GM23338 (cell line): ENCODE measurements at regions not wholly inside any gene's neighbourhood (a gene's known extent, or its start where the extent isn't known, plus 50 kb on each side); places are given as distances from the start of the nearest gene placed in this dataset.
"Not testable (repeated sequence)": the region's sequence is repeated elsewhere in the genome, so short reads cannot be mapped to it uniquely, and the experiment has no call there.

Source experiments
- ATAC-seq: fragments of 200-7000 bp; cut with Tn5 transposase; 3 replicates; pipeline ENCODE4 v1.9.1; 2020
- DNase-seq: peaks from one replicate; pipeline ENCODE4 v3.0.0-alpha.2; 2015; ENCODE audit warnings: low spot score
- H2AFZ ChIP-seq: fragments of 200-600 bp; sonication (generic); 2 replicates; pipeline ENCODE4 v1.8.0; 2016; ENCODE audit warnings: antibody characterized with exemption, mild to moderate bottlenecking, moderate library complexity
- H3F3A ChIP-seq: fragments of 200-600 bp; sonication (generic); replicated peaks from 2 replicates; pipeline ENCODE4 v1.8.0; 2017; ENCODE audit warnings: antibody characterized with exemption, mixed run types, low read depth
- H3K27ac ChIP-seq: fragments of 200-600 bp; sonication (generic); 2 replicates; pipeline ENCODE4 v1.6.1; 2016; ENCODE audit warnings: low read depth
- H3K27me3 ChIP-seq: fragments of 200-600 bp; sonication (generic); 2 replicates; pipeline ENCODE4 v1.8.0; 2016; ENCODE audit warnings: mild to moderate bottlenecking, mixed run types, moderate library complexity; ENCODE audit not compliant: insufficient read depth
- H3K36me3 ChIP-seq: fragments of 200-600 bp; sonication (generic); 2 replicates; pipeline ENCODE4 v1.8.0; 2016; ENCODE audit warnings: mild to moderate bottlenecking; ENCODE audit not compliant: insufficient read depth
- H3K4me1 ChIP-seq: fragments of 200-600 bp; sonication (generic); 2 replicates; pipeline ENCODE4 v1.8.0; 2016; ENCODE audit warnings: mild to moderate bottlenecking, moderate library complexity; ENCODE audit not compliant: insufficient read depth
- H3K4me2 ChIP-seq: fragments of 200-600 bp; sonication (generic); 2 replicates; pipeline ENCODE4 v1.7.1; 2017; ENCODE audit warnings: mixed run types
- H3K4me3 ChIP-seq: fragments of 200-600 bp; sonication (generic); 2 replicates; pipeline ENCODE4 v1.6.1; 2016; ENCODE audit warnings: mixed run types
- H3K79me2 ChIP-seq: fragments of 200-600 bp; sonication (generic); replicated peaks from 2 replicates; pipeline ENCODE4 v1.8.0; 2017; ENCODE audit warnings: mild to moderate bottlenecking; ENCODE audit not compliant: insufficient read depth
- H3K9me2 ChIP-seq: fragments of 200-600 bp; sonication (generic); 2 replicates; pipeline ENCODE4 v1.8.0; 2017; ENCODE audit not compliant: insufficient read depth
- H4K20me1 ChIP-seq: fragments of 200-600 bp; sonication (generic); replicated peaks from 2 replicates; pipeline ENCODE4 v1.8.0; 2017; ENCODE audit warnings: mild to moderate bottlenecking; ENCODE audit not compliant: insufficient read depth
- H3K27ac Mint-ChIP-seq: 2 replicates; pipeline ENCODE4 v1.8.0; 2020; ENCODE audit warnings: inconsistent platforms, mild to moderate bottlenecking, moderate library complexity, mixed read lengths
- H3K27me3 Mint-ChIP-seq: 3 replicates; pipeline ENCODE4 v1.8.0; 2022; ENCODE audit warnings: low read depth, mild to moderate bottlenecking, moderate library complexity, mixed read lengths, inconsistent platforms; ENCODE audit not compliant: insufficient read depth, poor library complexity
- H3K36me3 Mint-ChIP-seq: 3 replicates; pipeline ENCODE4 v1.8.0; 2021; ENCODE audit warnings: low read depth, mild to moderate bottlenecking, inconsistent platforms, moderate library complexity, mixed read lengths
- H3K4me1 Mint-ChIP-seq: 3 replicates; pipeline ENCODE4 v1.8.0; 2020; ENCODE audit warnings: mild to moderate bottlenecking, inconsistent platforms, mixed read lengths
- H3K4me3 Mint-ChIP-seq: 3 replicates; pipeline ENCODE4 v1.8.0; 2021; ENCODE audit warnings: moderate library complexity, mild to moderate bottlenecking, inconsistent platforms, mixed read lengths
- H3K9me3 Mint-ChIP-seq: 3 replicates; pipeline ENCODE4 v1.8.0; 2020; ENCODE audit warnings: moderate library complexity, mild to moderate bottlenecking, inconsistent platforms, mixed read lengths
- EZH2 ChIP-seq: fragments of 200-600 bp; sonication (generic); IDR thresholded peaks from one replicate; pipeline ENCODE4 v1.8.0; 2017; ENCODE audit warnings: antibody characterized with exemption, mild to moderate bottlenecking, low read depth; ENCODE audit not compliant: unreplicated experiment
- EZH2phosphoT487 ChIP-seq: fragments of 200-600 bp; sonication (generic); IDR thresholded peaks from one replicate; pipeline ENCODE4 v1.8.1; 2018; ENCODE audit warnings: antibody characterized with exemption; ENCODE audit not compliant: unreplicated experiment
- JUNB ChIP-seq: IDR thresholded peaks from one replicate; pipeline ENCODE4 v1.6.1; 2016; ENCODE audit warnings: antibody characterized with exemption; ENCODE audit not compliant: unreplicated experiment
- POLR2AphosphoS5 ChIP-seq: IDR thresholded peaks from 2 replicates; pipeline ENCODE4 v1.6.1; 2016; ENCODE audit warnings: antibody characterized with exemption, low read depth
- STAT1 ChIP-seq: IDR thresholded peaks from one replicate; pipeline ENCODE4 v1.6.1; 2016; ENCODE audit warnings: antibody characterized with exemption; ENCODE audit not compliant: unreplicated experiment
- ZNF331 ChIP-seq: fragments of 250-450 bp; sonication (Bioruptor Pico); IDR thresholded peaks from 2 replicates; pipeline ENCODE4 v1.5.0; 2020; ENCODE audit warnings: low read depth, mild to moderate bottlenecking, moderate library complexity
- TF ChIP-seq, protein P1 (sequence below): fragments of 250-450 bp; sonication (Bioruptor Pico); IDR thresholded peaks from 2 replicates; pipeline ENCODE4 v1.5.0; 2020; ENCODE audit warnings: mild to moderate bottlenecking, moderate library complexity
- TF ChIP-seq, protein P2 (sequence below): IDR thresholded peaks from one replicate; pipeline ENCODE4 v1.6.1; 2018; ENCODE audit warnings: antibody characterized with exemption; ENCODE audit not compliant: unreplicated experiment
- TF ChIP-seq, protein P3 (sequence below), 2 experiments: fragments of 200-600 bp in 1 of 2; sonication (generic) in 1 of 2; conservative IDR thresholded peaks; 2 replicates each; pipeline versions ENCODE4 v1.5.1 to v1.6.1; 2016 to 2017; ENCODE audit warnings: antibody characterized with exemption in 2 of 2, low read depth in 2 of 2, mild to moderate bottlenecking in 2 of 2, moderate library complexity in 1 of 2
- TF ChIP-seq, protein P4 (sequence below): IDR thresholded peaks from 2 replicates; pipeline ENCODE4 v1.6.1; 2016; ENCODE audit warnings: antibody characterized with exemption

- H2AFZ ChIP-seq, H3K27me3 Mint-ChIP-seq, H3K27ac Mint-ChIP-seq, H3K9me2 ChIP-seq, H3K4me2 ChIP-seq, H3K27ac ChIP-seq, H3K4me3 ChIP-seq, H3K79me2 ChIP-seq, ATAC-seq, DNase-seq, H3F3A ChIP-seq, H3K36me3 Mint-ChIP-seq, H3K4me3 Mint-ChIP-seq, H4K20me1 ChIP-seq, H3K36me3 ChIP-seq, H3K27me3 ChIP-seq: not testable (repeated sequence)
- Mint-ChIP-seq H3K4me1 (peaks cover 10% of the 10 kb centered on the region), H3K9me3 (peaks cover 15% of the 10 kb centered on the region)
- H3K4me1 ChIP-seq = peaks cover 10% of the 10 kb centered on the region
These were observed 68.2 kb upstream of the SKAP2 start for GRCh38 chr7:26932616-26933015.

- no peaks in the 10 kb centered on the region for H3K9me2 ChIP-seq
- no peaks in the 10 kb centered on the region for H3K79me2 ChIP-seq
- H3K27ac ChIP-seq = no peak overlapping the region
- H3K27ac Mint-ChIP-seq = no peak overlapping the region
- H3K9me3 Mint-ChIP-seq = peaks cover 15% of the 10 kb centered on the region
- ATAC-seq = no peak
- peaks cover 10% of the 10 kb centered on the region for H3K4me1 Mint-ChIP-seq
- H2AFZ ChIP-seq = no peak overlapping the region
- no peak overlapping the region for H3K4me2 ChIP-seq
- H3K36me3 ChIP-seq = no peaks in the 10 kb centered on the region
- peaks cover 10% of the 10 kb centered on the region for H3K4me1 ChIP-seq
- no peak for DNase-seq
- peaks cover 8% of the 10 kb centered on the region for H3K27me3 Mint-ChIP-seq
- no peak overlapping the region for H3K4me3 ChIP-seq
- no peaks in the 10 kb centered on the region for H4K20me1 ChIP-seq
- H3K27me3 ChIP-seq = no peaks in the 10 kb centered on the region
- no peak overlapping the region for H3K4me3 Mint-ChIP-seq
- TF ChIP-seq JUNB = no peak
- TF ChIP-seq POLR2AphosphoS5 = no peak
- no peak for TF ChIP-seq EZH2phosphoT487
- TF ChIP-seq, protein P1, sequence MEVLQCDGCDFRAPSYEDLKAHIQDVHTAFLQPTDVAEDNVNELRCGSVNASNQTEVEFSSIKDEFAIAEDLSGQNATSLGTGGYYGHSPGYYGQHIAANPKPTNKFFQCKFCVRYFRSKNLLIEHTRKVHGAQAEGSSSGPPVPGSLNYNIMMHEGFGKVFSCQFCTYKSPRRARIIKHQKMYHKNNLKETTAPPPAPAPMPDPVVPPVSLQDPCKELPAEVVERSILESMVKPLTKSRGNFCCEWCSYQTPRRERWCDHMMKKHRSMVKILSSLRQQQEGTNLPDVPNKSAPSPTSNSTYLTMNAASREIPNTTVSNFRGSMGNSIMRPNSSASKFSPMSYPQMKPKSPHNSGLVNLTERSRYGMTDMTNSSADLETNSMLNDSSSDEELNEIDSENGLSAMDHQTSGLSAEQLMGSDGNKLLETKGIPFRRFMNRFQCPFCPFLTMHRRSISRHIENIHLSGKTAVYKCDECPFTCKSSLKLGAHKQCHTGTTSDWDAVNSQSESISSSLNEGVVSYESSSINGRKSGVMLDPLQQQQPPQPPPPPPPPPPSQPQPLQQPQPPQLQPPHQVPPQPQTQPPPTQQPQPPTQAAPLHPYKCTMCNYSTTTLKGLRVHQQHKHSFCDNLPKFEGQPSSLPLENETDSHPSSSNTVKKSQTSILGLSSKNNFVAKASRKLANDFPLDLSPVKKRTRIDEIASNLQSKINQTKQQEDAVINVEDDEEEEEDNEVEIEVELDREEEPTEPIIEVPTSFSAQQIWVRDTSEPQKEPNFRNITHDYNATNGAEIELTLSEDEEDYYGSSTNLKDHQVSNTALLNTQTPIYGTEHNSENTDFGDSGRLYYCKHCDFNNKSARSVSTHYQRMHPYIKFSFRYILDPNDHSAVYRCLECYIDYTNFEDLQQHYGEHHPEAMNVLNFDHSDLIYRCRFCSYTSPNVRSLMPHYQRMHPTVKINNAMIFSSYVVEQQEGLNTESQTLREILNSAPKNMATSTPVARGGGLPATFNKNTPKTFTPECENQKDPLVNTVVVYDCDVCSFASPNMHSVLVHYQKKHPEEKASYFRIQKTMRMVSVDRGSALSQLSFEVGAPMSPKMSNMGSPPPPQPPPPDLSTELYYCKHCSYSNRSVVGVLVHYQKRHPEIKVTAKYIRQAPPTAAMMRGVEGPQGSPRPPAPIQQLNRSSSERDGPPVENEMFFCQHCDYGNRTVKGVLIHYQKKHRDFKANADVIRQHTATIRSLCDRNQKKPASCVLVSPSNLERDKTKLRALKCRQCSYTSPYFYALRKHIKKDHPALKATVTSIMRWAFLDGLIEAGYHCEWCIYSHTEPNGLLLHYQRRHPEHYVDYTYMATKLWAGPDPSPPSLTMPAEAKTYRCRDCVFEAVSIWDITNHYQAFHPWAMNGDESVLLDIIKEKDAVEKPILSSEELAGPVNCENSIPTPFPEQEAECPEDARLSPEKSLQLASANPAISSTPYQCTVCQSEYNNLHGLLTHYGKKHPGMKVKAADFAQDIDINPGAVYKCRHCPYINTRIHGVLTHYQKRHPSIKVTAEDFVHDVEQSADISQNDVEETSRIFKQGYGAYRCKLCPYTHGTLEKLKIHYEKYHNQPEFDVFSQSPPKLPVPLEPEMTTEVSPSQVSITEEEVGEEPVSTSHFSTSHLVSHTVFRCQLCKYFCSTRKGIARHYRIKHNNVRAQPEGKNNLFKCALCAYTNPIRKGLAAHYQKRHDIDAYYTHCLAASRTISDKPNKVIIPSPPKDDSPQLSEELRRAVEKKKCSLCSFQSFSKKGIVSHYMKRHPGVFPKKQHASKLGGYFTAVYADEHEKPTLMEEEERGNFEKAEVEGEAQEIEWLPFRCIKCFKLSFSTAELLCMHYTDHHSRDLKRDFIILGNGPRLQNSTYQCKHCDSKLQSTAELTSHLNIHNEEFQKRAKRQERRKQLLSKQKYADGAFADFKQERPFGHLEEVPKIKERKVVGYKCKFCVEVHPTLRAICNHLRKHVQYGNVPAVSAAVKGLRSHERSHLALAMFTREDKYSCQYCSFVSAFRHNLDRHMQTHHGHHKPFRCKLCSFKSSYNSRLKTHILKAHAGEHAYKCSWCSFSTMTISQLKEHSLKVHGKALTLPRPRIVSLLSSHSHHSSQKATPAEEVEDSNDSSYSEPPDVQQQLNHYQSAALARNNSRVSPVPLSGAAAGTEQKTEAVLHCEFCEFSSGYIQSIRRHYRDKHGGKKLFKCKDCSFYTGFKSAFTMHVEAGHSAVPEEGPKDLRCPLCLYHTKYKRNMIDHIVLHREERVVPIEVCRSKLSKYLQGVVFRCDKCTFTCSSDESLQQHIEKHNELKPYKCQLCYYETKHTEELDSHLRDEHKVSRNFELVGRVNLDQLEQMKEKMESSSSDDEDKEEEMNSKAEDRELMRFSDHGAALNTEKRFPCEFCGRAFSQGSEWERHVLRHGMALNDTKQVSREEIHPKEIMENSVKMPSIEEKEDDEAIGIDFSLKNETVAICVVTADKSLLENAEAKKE (CRISPR knock-in tag) = no peak
- TF ChIP-seq, protein P2, sequence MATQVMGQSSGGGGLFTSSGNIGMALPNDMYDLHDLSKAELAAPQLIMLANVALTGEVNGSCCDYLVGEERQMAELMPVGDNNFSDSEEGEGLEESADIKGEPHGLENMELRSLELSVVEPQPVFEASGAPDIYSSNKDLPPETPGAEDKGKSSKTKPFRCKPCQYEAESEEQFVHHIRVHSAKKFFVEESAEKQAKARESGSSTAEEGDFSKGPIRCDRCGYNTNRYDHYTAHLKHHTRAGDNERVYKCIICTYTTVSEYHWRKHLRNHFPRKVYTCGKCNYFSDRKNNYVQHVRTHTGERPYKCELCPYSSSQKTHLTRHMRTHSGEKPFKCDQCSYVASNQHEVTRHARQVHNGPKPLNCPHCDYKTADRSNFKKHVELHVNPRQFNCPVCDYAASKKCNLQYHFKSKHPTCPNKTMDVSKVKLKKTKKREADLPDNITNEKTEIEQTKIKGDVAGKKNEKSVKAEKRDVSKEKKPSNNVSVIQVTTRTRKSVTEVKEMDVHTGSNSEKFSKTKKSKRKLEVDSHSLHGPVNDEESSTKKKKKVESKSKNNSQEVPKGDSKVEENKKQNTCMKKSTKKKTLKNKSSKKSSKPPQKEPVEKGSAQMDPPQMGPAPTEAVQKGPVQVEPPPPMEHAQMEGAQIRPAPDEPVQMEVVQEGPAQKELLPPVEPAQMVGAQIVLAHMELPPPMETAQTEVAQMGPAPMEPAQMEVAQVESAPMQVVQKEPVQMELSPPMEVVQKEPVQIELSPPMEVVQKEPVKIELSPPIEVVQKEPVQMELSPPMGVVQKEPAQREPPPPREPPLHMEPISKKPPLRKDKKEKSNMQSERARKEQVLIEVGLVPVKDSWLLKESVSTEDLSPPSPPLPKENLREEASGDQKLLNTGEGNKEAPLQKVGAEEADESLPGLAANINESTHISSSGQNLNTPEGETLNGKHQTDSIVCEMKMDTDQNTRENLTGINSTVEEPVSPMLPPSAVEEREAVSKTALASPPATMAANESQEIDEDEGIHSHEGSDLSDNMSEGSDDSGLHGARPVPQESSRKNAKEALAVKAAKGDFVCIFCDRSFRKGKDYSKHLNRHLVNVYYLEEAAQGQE = no peak
- TF ChIP-seq, protein P3, sequence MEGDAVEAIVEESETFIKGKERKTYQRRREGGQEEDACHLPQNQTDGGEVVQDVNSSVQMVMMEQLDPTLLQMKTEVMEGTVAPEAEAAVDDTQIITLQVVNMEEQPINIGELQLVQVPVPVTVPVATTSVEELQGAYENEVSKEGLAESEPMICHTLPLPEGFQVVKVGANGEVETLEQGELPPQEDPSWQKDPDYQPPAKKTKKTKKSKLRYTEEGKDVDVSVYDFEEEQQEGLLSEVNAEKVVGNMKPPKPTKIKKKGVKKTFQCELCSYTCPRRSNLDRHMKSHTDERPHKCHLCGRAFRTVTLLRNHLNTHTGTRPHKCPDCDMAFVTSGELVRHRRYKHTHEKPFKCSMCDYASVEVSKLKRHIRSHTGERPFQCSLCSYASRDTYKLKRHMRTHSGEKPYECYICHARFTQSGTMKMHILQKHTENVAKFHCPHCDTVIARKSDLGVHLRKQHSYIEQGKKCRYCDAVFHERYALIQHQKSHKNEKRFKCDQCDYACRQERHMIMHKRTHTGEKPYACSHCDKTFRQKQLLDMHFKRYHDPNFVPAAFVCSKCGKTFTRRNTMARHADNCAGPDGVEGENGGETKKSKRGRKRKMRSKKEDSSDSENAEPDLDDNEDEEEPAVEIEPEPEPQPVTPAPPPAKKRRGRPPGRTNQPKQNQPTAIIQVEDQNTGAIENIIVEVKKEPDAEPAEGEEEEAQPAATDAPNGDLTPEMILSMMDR (conservative IDR thresholded peaks at IDR 0.05; ENCODE audit: low read depth in 2 of 2) = no peak
- TF ChIP-seq EZH2 = no peak
- no peak for TF ChIP-seq STAT1
- TF ChIP-seq, protein P4, sequence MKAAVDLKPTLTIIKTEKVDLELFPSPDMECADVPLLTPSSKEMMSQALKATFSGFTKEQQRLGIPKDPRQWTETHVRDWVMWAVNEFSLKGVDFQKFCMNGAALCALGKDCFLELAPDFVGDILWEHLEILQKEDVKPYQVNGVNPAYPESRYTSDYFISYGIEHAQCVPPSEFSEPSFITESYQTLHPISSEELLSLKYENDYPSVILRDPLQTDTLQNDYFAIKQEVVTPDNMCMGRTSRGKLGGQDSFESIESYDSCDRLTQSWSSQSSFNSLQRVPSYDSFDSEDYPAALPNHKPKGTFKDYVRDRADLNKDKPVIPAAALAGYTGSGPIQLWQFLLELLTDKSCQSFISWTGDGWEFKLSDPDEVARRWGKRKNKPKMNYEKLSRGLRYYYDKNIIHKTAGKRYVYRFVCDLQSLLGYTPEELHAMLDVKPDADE = no peak
- no peak for TF ChIP-seq ZNF331 (CRISPR knock-in tag)
- no peaks in the 10 kb centered on the region for H3F3A ChIP-seq
- H3K36me3 Mint-ChIP-seq = 0 out of 3 replicates have a peak, but pooled peaks cover 3% of the 10 kb centered on the region
These were observed 66.5 kb upstream of the SKAP2 start for GRCh38 chr7:26930845-26931244.
